AG08396 (cell line): ENCODE measurements at regions not wholly inside any gene's neighbourhood (a gene's known extent, or its start where the extent isn't known, plus 50 kb on each side); places are given as distances from the start of the nearest gene placed in this dataset.

Source experiments
- DNase-seq: peaks from one replicate; pipeline ENCODE4 v3.0.0; 2012; ENCODE audit warnings: low spot score, mixed read lengths

DNA sequence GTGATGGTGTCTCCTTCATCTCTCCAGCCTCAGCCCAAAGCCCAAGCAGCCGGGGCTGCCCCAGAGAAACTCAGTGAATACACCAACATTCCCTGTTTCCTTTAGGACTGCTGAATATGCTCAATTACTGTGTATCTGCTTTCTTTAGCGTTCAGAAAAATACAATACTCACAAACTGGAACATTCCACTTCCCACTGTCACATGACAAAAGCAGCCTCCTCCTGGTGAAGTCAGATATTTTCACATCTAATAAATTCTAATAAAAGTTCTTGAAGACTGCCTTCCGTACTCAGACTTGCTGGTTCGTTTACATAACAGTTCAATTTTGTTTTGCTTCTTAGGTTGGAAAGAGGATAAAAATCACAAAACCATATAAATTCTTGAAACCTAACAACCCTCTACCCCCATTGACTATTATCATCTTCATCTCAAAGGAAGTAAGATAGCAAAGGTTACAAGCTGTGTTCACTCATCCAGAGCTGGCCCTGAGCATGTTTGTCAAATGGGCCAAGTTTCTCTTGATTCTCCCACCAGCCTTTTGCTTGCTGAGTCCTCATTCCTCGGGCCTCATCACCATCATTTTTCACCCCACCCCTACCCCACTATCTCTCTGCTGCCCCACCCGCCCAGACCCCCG is 190.8 kb upstream of the HNRNPA3 start:
- no peak for DNase-seq

DNA sequence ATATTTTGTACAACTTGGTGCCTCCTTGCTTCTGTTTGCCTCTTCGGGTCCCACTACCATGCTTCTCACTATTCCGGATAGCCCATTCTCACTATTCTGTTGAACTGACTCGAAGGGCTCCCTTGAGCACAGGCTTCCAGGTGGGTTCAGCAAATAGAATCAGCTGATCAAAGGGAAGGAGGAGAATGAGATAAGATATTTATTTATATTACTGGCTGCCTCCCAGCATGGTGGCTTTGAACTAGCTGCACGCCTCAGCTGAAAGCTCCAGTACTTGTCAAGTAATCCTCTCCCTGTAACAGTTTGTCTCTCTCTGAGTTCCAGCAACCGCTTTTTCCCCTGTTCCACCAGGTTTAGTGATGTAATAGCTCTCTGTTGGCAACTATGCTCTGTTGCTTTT is 187.8 kb upstream of the HNRNPA3 start:
- no peak for DNase-seq

DNA sequence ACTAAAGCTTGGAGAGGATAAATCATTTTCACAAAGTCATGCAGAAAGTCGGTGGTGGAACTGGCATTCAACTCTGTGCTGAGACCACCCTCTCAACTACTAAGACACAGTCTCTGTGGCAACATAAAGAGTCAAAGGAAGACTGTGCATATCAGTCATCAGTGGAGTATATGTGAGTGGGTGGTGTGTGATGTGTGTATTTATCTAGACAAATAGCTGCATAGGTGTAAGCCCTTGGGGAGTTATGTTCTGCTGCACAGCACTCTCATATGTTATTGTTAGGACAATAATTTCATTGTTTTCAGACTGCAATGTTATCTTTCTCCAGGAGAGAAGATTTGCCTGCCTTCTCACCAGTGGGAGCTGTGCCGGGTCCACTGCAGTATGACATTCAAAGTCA is 186.3 kb upstream of the HNRNPA3 start:
- DNase-seq: no peak

DNA sequence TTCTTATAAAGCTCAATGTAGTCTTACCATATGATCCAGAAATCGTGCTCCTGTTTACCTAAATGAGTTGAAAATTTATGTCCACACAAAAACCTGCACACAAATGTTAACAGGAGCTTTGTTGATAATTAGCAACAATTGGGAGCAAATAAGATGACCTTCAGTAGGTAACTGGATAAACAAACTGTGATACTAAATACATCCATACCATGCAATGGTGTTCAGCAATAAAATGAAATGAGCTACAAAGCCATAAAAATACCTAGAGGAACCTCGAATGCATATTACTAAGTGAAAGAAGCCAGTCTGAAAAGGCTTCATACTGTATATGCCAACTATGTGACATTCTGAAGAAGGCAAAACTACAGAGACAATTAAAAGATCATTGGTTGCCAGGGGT is 185.6 kb upstream of the HNRNPA3 start:
- no peak for DNase-seq

DNA sequence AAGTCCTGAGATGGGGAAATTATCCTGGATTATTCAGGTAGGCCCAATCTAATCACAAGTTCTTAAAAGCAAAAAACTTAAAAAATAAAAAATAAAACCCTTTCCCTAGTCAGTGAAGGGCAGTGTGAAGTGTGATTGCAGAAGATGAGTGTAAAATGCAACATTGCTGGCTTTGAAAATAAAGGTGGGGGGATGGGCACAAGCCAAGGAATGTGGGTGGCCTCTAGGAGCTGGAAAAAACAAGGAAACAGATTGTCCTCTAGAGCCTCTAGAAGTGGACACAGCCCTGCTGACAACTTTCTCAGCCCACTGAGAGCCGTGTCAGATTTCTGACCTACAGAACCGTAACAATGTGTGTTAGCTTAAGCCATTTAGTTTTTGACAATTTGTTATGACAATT is 184.3 kb upstream of the HNRNPA3 start:
- no peak for DNase-seq

GRCh38 chr2:177029075-177029474 is 183.5 kb upstream of the HNRNPA3 start:
- DNase-seq: no peak

- DNase-seq: no peak
Measured at GRCh38 chr2:177029501-177029900, 183.1 kb upstream of the HNRNPA3 start.

DNA sequence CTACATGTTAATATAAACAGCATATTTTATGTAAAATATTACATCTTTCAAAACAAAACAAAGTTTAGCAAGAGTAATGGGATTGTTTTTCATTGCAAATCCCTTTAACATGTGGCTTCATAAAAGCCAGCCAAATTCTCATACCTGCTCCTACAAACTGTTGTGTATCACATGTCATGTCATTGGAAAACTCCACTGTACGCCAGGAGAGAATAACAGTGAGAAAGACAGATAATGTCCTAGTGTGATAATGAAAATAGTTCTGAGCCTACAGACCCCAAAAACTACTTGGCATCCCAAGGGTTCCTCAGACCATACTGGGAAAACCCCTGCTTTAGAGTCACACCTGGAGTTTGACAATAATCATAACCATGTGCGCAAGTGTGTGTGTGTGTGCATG is 182.7 kb upstream of the HNRNPA3 start:
- no peak for DNase-seq

GRCh38 chr2:177030451-177031105 is 182.0 kb upstream of the HNRNPA3 start:
- no peak for DNase-seq

DNA sequence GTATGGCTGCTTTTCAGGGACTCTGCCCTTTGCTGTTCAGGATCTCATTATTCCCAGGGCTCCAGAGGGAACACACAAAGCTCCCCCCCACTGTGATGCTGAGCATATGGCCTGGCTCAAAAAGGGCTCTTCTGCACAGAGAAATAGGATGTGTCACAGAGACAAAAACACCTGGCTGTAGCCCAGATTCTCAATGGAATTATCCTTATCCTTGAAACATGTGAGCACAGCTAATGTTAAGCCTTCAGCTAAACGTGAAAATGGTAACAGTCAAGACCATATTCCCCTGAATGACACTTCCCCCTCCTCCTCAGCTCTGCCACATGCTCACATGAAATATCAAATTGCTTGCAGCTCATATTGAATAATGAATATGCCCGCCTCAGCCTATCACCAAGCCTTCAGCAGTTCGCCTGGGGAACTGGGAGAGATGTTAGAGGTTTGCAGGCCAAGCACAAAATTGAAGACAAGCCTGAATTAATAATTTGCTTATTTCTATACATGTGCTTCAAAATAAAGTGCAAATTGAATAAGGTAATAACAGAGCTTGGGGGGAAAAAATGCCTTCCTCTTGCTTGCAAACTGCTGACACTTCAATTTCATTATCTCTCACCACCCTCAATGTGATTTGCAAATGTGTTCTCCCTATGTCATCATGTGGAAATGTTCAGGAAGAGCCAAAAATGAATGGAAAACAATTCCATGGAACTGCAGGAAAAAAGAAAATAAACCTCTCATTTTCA is 181.0 kb upstream of the HNRNPA3 start:
- no peak for DNase-seq

- DNase-seq: no peak
Measured at GRCh38 chr2:177036747-177037146, 175.8 kb upstream of the HNRNPA3 start.

DNA sequence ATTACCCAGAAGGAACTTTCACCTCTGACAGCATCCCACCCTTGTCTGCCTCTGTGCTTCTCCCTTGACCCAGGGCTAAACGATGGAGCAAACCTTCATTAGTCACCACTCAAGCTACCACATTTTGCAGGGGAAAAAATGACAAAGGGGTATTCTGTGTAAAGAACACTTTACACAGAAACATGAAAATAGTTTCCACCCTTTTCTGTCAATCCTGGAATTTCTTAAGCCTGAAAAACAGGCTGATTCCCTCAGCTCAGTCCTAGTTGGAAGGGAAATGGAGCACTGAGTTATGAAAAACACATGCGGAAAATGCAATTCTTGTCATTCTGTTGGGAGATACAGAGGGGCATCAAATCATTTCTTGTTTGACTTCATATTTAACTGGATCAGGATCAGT is 175.0 kb upstream of the HNRNPA3 start:
- no peak for DNase-seq

DNA sequence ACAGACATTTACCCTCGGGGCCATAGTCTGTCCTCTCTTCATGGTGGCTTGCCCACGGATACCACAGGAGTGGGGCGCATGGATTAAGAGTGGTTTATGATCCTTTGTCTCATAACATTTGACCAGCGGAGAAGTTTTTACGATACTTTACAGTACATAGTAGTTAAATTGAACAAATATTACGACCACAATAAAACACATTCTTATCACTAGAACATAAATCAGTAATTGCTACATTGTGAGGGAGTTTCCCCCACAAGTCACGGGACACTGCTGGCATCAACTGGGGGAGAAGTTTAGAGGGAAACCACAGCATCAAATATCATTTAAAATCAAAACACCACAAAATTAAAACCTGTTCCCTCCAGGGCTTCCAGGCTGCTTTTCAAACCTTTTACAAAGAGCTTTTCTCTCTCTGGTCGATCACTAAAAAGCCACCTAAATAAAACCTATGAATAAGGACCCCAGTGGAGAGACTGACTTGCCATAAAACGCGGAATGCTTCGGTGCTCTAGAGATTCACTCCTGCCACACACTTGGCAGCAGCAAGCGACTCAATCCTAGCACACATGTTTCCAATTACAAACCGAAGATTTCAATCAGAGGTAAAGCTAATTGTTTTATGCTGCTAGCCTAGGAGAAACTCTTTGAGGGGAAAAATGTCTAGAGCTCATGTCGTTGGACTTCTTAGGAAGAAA is 173.7 kb upstream of the HNRNPA3 start:
- no peak for DNase-seq

DNA sequence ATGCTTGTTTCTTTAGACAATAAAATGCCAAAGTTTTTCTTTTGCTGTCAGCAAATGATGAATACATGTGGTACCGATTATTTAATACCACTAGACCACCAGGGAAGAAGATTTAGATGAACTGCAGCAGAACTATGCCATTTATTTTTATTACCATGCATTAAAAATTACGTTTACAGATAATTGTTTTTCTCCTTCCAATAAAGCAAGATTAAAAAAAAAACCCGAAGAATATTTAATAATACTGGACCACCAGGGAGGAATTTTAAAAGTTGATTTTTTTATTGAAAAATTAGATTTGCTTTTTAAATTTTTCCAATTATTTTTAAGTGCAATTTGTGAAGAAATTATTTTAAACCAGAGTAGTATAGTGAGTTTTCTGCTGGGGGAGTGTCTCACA is 170.3 kb upstream of the HNRNPA3 start:
- no peak for DNase-seq

- no peak for DNase-seq
Measured at GRCh38 chr2:177044671-177045070, 167.9 kb upstream of the HNRNPA3 start.

- DNase-seq: no peak
Measured at GRCh38 chr2:177048981-177049380, 163.6 kb upstream of the HNRNPA3 start.

DNA sequence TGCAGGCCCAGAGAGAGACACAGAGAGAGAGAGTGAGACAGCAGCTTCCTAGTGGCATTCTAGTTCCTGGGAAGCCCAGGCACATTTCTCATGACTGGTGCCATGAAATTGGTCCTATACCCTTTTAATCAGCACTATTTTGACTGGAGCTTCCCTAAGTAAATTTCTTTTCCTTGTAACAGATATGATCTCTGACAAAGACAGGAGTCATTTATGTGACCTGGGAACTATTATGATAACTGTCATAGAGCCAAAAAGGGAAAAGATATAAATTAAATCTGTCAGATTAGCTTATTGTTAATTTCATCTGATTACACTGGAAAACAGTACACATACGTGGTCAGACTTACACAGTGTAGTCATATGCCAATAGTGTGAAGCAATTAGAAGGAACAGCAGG is 161.3 kb upstream of the HNRNPA3 start:
- no peak for DNase-seq

GRCh38 chr2:177052471-177052870 is 160.1 kb upstream of the HNRNPA3 start:
- DNase-seq: no peak

- no peak for DNase-seq
Measured at GRCh38 chr2:177053038-177053437, 159.6 kb upstream of the HNRNPA3 start.

DNA sequence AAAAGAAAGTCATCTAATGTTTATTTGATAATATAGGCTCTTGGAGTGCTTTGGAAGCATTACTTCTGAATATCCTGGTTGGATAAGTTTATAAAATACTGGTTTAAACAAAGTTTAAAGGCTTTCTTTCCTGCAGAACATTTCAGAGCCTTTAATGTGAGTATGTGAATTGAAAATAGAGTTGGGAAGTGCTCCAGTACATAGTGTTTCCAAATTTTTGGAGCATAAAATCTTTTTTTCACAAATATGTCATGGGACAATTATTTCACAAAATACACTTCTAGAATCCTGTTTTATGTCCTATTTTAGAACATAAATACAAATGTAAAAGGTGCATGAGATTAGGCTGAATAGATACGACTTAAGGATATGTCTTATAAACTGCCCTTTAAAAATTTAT is 158.9 kb upstream of the HNRNPA3 start:
- DNase-seq: no peak

DNA sequence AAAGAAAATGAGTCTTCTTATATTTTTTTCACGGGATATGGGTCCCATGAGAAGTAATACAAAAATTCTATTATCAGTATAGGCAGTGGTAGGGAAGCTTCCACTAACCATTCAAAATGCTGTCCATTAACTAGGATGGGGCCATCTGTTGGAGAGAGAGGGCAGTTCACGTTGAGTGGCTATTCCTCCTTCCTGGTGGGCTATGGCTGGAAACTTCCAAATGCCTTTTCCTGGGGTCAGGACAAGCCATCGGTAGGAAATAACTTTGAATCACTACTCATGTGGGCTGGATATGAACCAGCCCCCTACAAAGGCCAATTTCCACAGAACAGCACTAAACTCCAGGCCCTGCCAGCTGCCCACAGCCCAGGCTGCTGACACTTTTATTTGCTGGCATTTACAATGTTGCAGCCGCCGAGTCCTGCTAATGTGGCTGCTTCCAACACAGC is 156.1 kb upstream of the HNRNPA3 start:
- DNase-seq: no peak

GRCh38 chr2:177058747-177059146 is 153.8 kb upstream of the HNRNPA3 start:
- DNase-seq: no peak

GRCh38 chr2:177059293-177059692 is 153.3 kb upstream of the HNRNPA3 start:
- no peak for DNase-seq
